ENCODE measurements at regions not wholly inside any gene's neighbourhood (a gene's known extent, or its start where the extent isn't known, plus 50 kb on each side); places are given as distances from the start of the nearest gene placed in this dataset.

DNA sequence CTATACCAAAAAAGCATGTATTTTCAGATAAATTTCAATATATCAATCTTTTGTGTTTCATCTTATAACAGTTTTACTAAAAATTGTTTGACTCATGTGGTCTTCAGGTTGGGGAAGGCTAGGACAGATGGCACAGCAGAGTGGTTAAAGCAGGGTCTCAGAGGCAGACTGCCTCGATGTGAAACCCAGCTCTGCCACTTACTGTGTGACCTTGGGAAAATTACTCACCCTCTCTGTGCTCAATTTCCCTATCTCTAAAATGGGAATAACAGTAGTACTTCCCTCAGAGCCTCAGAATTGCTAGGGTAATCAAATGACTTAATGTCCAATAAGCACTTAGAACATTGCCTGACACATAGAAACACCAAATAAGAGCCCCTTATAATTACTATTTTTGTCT is 262.1 kb upstream of the FMN2 start:
- H3K4ac ChIP-seq (ENCODE audit: low read depth, low read length), result no peak overlapping the region
- no peak overlapping the region for H3K27ac ChIP-seq (ENCODE audit: low read depth, low read length)
- no CpG with 5 or more reads among the region's 1 CpG for WGBS (ENCODE audit: extremely low coverage, insufficient coverage, insufficient read length)
- H4K12ac ChIP-seq (ENCODE audit: low read depth, low read length), result no peak overlapping the region
- no peak overlapping the region for H3K4me3 ChIP-seq (ENCODE audit: low read depth, low read length)
- no peaks in the 10 kb centered on the region for H3K79me2 ChIP-seq (ENCODE audit: control insufficient read depth, insufficient read depth, low read length, poor library complexity)
- no peaks in the 10 kb centered on the region for H3K27me3 ChIP-seq (ENCODE audit: insufficient read depth, low read length)
- H2AFZ ChIP-seq (ENCODE audit: insufficient read depth, low read length, poor library complexity), result no peak overlapping the region
- H2BK5ac ChIP-seq (ENCODE audit: low read depth, low read length, poor library complexity), result no peak overlapping the region
- no peak overlapping the region for H4K91ac ChIP-seq (ENCODE audit: low read depth, low read length)
- DNase-seq, result no peak
- H3K4me2 ChIP-seq (ENCODE audit: low read length), result no peak overlapping the region
- H2AK5ac ChIP-seq (ENCODE audit: low read length), result no peak overlapping the region
- H3K9me3 ChIP-seq (ENCODE audit: insufficient read depth, low read depth, low read length), result no peaks in the 10 kb centered on the region
- no peak overlapping the region for H2BK120ac ChIP-seq (ENCODE audit: insufficient read depth, low read length, poor library complexity)
- H3K14ac ChIP-seq (ENCODE audit: low read length), result no peak overlapping the region
- no peaks in the 10 kb centered on the region for H3K36me3 ChIP-seq (ENCODE audit: control insufficient read depth in 1 of 2, insufficient read depth in 2 of 2, low read length in 2 of 2)
- H3K4me1 ChIP-seq (ENCODE audit: control insufficient read depth in 1 of 2, insufficient read depth in 2 of 2, low read length in 2 of 2), result no peaks in the 10 kb centered on the region
- no peak overlapping the region for H3K9ac ChIP-seq (ENCODE audit: low read length)
- no peak overlapping the region for H3K18ac ChIP-seq (ENCODE audit: low read length)
- no peak overlapping the region for H2BK12ac ChIP-seq (ENCODE audit: low read length)
- no peak overlapping the region for H4K8ac ChIP-seq (ENCODE audit: low read depth, low read length)
- H3K23ac ChIP-seq (ENCODE audit: low read length), result no peak overlapping the region
- H3K79me1 ChIP-seq (ENCODE audit: low read length), result no peaks in the 10 kb centered on the region

DNA sequence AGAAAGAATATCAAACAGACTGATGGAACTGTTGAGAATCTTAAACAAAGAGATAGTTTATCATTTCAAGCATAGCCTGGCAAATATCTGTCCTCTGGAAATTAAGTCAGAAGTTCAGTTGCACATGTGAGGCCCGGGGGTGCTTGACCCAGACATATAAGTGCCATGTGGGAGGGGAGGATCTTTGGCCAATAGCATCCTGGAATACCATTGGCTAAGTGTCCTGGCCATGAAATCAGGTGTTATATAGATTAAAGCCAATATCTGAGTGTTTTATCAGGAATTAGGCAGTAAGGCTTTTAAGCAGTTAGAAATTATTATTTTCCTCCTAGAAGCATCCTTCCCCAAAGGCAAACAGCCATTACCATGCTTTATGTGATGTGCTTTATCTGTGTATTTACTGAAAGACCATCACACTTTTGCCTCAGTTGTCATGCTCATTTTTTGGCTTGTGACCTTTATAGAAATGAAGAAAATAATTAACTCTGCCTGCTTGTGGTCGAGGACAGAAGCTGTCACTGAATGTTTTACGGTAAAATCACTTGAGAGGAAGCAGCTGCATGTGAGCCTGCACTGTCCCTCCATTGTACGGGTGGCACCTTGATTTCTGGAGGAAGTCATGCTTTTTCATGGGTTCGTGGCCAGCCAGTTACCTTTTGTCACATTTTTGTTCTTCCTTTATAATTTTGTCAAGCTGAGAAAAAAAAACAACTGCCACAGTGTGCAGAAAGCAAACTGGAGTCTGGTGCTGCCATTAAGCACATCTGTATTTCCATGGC is 259.9 kb upstream of the FMN2 start:
- H3K4me2 ChIP-seq (ENCODE audit: low read length), result no peak overlapping the region
- no peak overlapping the region for H3K27ac ChIP-seq (ENCODE audit: low read depth, low read length)
- no peak overlapping the region for H2BK120ac ChIP-seq (ENCODE audit: insufficient read depth, low read length, poor library complexity)
- H3K79me2 ChIP-seq (ENCODE audit: control insufficient read depth, insufficient read depth, low read length, poor library complexity), result no peaks in the 10 kb centered on the region
- H2BK5ac ChIP-seq (ENCODE audit: low read depth, low read length, poor library complexity), result no peak overlapping the region
- H4K12ac ChIP-seq (ENCODE audit: low read depth, low read length), result no peak overlapping the region
- H3K9me3 ChIP-seq (ENCODE audit: insufficient read depth, low read depth, low read length), result no peaks in the 10 kb centered on the region
- no peaks in the 10 kb centered on the region for H3K4me1 ChIP-seq (ENCODE audit: control insufficient read depth in 1 of 2, insufficient read depth in 2 of 2, low read length in 2 of 2)
- no peak overlapping the region for H4K8ac ChIP-seq (ENCODE audit: low read depth, low read length)
- H4K91ac ChIP-seq (ENCODE audit: low read depth, low read length), result no peak overlapping the region
- H3K18ac ChIP-seq (ENCODE audit: low read length), result no peak overlapping the region
- H3K4me3 ChIP-seq (ENCODE audit: low read depth, low read length), result no peak overlapping the region
- no peak overlapping the region for H3K23ac ChIP-seq (ENCODE audit: low read length)
- H3K79me1 ChIP-seq (ENCODE audit: low read length), result no peaks in the 10 kb centered on the region
- H2AK5ac ChIP-seq (ENCODE audit: low read length), result no peak overlapping the region
- no peaks in the 10 kb centered on the region for H3K27me3 ChIP-seq (ENCODE audit: insufficient read depth, low read length)
- no peak overlapping the region for H3K4ac ChIP-seq (ENCODE audit: low read depth, low read length)
- H3K9ac ChIP-seq (ENCODE audit: low read length), result no peak overlapping the region
- no peak overlapping the region for H2AFZ ChIP-seq (ENCODE audit: insufficient read depth, low read length, poor library complexity)
- H3K36me3 ChIP-seq (ENCODE audit: control insufficient read depth in 1 of 2, insufficient read depth in 2 of 2, low read length in 2 of 2), result no peaks in the 10 kb centered on the region
- no peak overlapping the region for H2BK12ac ChIP-seq (ENCODE audit: low read length)
- H3K14ac ChIP-seq (ENCODE audit: low read length), result no peak overlapping the region
- no CpG with 5 or more reads among the region's 5 CpGs for WGBS (ENCODE audit: extremely low coverage, insufficient coverage, insufficient read length)
- DNase-seq, result no peak

DNA sequence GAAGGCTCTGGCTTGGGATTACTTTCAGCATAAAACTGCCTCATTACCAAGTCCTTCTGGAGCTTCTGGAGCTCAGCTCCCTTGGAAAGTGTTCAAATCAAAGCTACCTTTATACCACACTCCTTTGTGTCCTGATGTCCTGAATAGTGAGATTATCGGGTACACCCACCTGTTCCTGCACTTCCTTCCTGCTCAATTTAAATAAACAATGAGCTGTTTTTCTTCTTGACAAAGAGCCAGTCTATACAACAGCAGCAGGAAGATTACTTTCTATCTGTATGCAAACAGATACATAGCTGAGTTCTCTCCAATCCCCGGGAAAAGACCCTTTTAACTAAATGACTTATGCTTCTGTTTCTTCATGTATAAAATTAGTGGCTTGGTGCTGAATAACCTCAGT is 258.0 kb upstream of the FMN2 start:
- no peaks in the 10 kb centered on the region for H3K79me2 ChIP-seq (ENCODE audit: control insufficient read depth, insufficient read depth, low read length, poor library complexity)
- H2BK12ac ChIP-seq (ENCODE audit: low read length), result no peak overlapping the region
- H3K4me1 ChIP-seq (ENCODE audit: control insufficient read depth in 1 of 2, insufficient read depth in 2 of 2, low read length in 2 of 2), result no peaks in the 10 kb centered on the region
- no peak overlapping the region for H3K4me3 ChIP-seq (ENCODE audit: low read depth, low read length)
- WGBS (ENCODE audit: extremely low coverage, insufficient coverage, insufficient read length), result no CpG with 5 or more reads among the region's 2 CpGs
- no peak overlapping the region for H3K4ac ChIP-seq (ENCODE audit: low read depth, low read length)
- H3K23ac ChIP-seq (ENCODE audit: low read length), result no peak overlapping the region
- H3K9me3 ChIP-seq (ENCODE audit: insufficient read depth, low read depth, low read length), result no peaks in the 10 kb centered on the region
- no peak overlapping the region for H3K18ac ChIP-seq (ENCODE audit: low read length)
- no peak overlapping the region for H3K9ac ChIP-seq (ENCODE audit: low read length)
- H4K8ac ChIP-seq (ENCODE audit: low read depth, low read length), result no peak overlapping the region
- no peak overlapping the region for H3K4me2 ChIP-seq (ENCODE audit: low read length)
- no peak overlapping the region for H4K91ac ChIP-seq (ENCODE audit: low read depth, low read length)
- H4K12ac ChIP-seq (ENCODE audit: low read depth, low read length), result no peak overlapping the region
- H2BK5ac ChIP-seq (ENCODE audit: low read depth, low read length, poor library complexity), result no peak overlapping the region
- no peaks in the 10 kb centered on the region for H3K36me3 ChIP-seq (ENCODE audit: control insufficient read depth in 1 of 2, insufficient read depth in 2 of 2, low read length in 2 of 2)
- no peak overlapping the region for H2AK5ac ChIP-seq (ENCODE audit: low read length)
- H2BK120ac ChIP-seq (ENCODE audit: insufficient read depth, low read length, poor library complexity), result no peak overlapping the region
- H3K27me3 ChIP-seq (ENCODE audit: insufficient read depth, low read length), result no peaks in the 10 kb centered on the region
- no peak overlapping the region for H2AFZ ChIP-seq (ENCODE audit: insufficient read depth, low read length, poor library complexity)
- H3K79me1 ChIP-seq (ENCODE audit: low read length), result no peaks in the 10 kb centered on the region
- no peak overlapping the region for H3K27ac ChIP-seq (ENCODE audit: low read depth, low read length)
- no peak overlapping the region for H3K14ac ChIP-seq (ENCODE audit: low read length)
- DNase-seq, result no peak

DNA sequence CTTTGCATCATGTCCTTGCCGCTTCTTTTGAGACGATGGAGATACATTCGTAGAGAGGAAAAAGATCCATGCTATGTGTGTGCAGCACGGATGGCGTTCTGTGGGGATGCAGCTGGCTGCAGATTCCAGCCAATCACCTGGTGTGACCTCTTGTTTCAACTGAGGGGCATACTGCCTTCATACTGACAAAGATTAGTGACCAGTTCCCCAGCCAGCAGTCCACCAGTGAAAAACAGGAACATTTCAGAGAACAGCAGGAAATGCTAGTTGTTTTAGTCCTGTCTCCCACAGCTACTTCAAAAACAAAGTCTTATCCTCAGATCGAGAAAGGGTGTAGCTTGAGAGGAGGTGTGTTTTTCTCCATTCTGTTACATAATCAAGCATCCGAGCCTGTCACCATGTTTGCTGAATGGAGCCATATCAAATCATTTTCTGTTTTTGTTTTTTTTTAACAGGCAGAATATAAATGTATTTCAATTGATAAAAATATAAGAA is 255.7 kb upstream of the FMN2 start:
- Histone ChIP-seq H3K23ac (ENCODE audit: low read length) (no peak overlapping the region), H2BK12ac (ENCODE audit: low read length) (no peak overlapping the region), H3K4ac (ENCODE audit: low read depth, low read length) (no peak overlapping the region), H2AK5ac (ENCODE audit: low read length) (no peak overlapping the region), H2BK5ac (ENCODE audit: low read depth, low read length, poor library complexity) (no peak overlapping the region), H3K4me3 (ENCODE audit: low read depth, low read length) (no peak overlapping the region), H4K8ac (ENCODE audit: low read depth, low read length) (no peak overlapping the region), H3K79me1 (ENCODE audit: low read length) (no peaks in the 10 kb centered on the region), H4K12ac (ENCODE audit: low read depth, low read length) (no peak overlapping the region), H3K9ac (ENCODE audit: low read length) (no peak overlapping the region), H3K27me3 (ENCODE audit: insufficient read depth, low read length) (no peaks in the 10 kb centered on the region), H2AFZ (ENCODE audit: insufficient read depth, low read length, poor library complexity) (no peak overlapping the region), H3K4me1 (ENCODE audit: control insufficient read depth in 1 of 2, insufficient read depth in 2 of 2, low read length in 2 of 2) (no peaks in the 10 kb centered on the region), H2BK120ac (ENCODE audit: insufficient read depth, low read length, poor library complexity) (no peak overlapping the region), H3K36me3 (ENCODE audit: control insufficient read depth in 1 of 2, insufficient read depth in 2 of 2, low read length in 2 of 2) (no peaks in the 10 kb centered on the region), H3K27ac (ENCODE audit: low read depth, low read length) (no peak overlapping the region), H3K79me2 (ENCODE audit: control insufficient read depth, insufficient read depth, low read length, poor library complexity) (no peaks in the 10 kb centered on the region), H4K91ac (ENCODE audit: low read depth, low read length) (no peak overlapping the region), H3K18ac (ENCODE audit: low read length) (no peak overlapping the region), H3K9me3 (ENCODE audit: insufficient read depth, low read depth, low read length) (no peaks in the 10 kb centered on the region), H3K4me2 (ENCODE audit: low read length) (no peak overlapping the region), H3K14ac (ENCODE audit: low read length) (no peak overlapping the region)
- DNase-seq, result no peak
- WGBS (ENCODE audit: extremely low coverage, insufficient coverage, insufficient read length), result no CpG with 5 or more reads among the region's 7 CpGs

Measured in trophoblast cell (in vitro differentiated cells and primary cell).